ENCODE measurements at regions not wholly inside any gene's neighbourhood (a gene's known extent, or its start where the extent isn't known, plus 50 kb on each side); places are given as distances from the start of the nearest gene placed in this dataset.
"Not testable (repeated sequence)": the region's sequence is repeated elsewhere in the genome, so short reads cannot be mapped to it uniquely, and the experiment has no call there.

- no peak for DNase-seq
These were observed 390.0 kb upstream of the CNTN5 start for GRCh38 chr11:98630736-98631135.

GRCh38 chr11:98657711-98658110, 363.0 kb upstream of the CNTN5 start:
- no peak for DNase-seq

GRCh38 chr11:98659431-98659830, 361.3 kb upstream of the CNTN5 start:
- no peak for DNase-seq

- DNase-seq = no peak
These were observed 346.4 kb upstream of the CNTN5 start for GRCh38 chr11:98674390-98674789.

- no peak for DNase-seq
These were observed 341.1 kb upstream of the CNTN5 start for GRCh38 chr11:98679673-98680072.

GRCh38 chr11:98701541-98701940, 319.2 kb upstream of the CNTN5 start:
- DNase-seq = no peak

- DNase-seq = no peak
These were observed 316.8 kb upstream of the CNTN5 start for GRCh38 chr11:98703779-98704556.

- DNase-seq = no peak
These were observed 310.7 kb upstream of the CNTN5 start for GRCh38 chr11:98710026-98710425.

- no peak for DNase-seq
These were observed 309.8 kb upstream of the CNTN5 start for GRCh38 chr11:98710986-98711385.

GRCh38 chr11:98720951-98721350, 299.8 kb upstream of the CNTN5 start:
- no peak for DNase-seq

GRCh38 chr11:98725471-98725870, 295.3 kb upstream of the CNTN5 start:
- DNase-seq = no peak

- DNase-seq = no peak
These were observed 292.3 kb upstream of the CNTN5 start for GRCh38 chr11:98728421-98728820.

- DNase-seq = no peak
These were observed 291.6 kb upstream of the CNTN5 start for GRCh38 chr11:98729118-98729517.

- DNase-seq = no peak
These were observed 287.8 kb upstream of the CNTN5 start for GRCh38 chr11:98732947-98733346.

- not testable (repeated sequence) for DNase-seq
These were observed 287.4 kb upstream of the CNTN5 start for GRCh38 chr11:98733378-98733777.

- DNase-seq = no peak
These were observed 286.1 kb upstream of the CNTN5 start for GRCh38 chr11:98734686-98735085.

GRCh38 chr11:98736833-98737232, 283.9 kb upstream of the CNTN5 start:
- no peak for DNase-seq

- DNase-seq = no peak
These were observed 280.4 kb upstream of the CNTN5 start for GRCh38 chr11:98740321-98740720.

GRCh38 chr11:98763446-98763845, 257.3 kb upstream of the CNTN5 start:
- DNase-seq = not testable (repeated sequence)

- no peak for DNase-seq
These were observed 253.8 kb upstream of the CNTN5 start for GRCh38 chr11:98766903-98767302.

GRCh38 chr11:98770046-98770445, 250.7 kb upstream of the CNTN5 start:
- DNase-seq = not testable (repeated sequence)

GRCh38 chr11:98771791-98772190, 249.0 kb upstream of the CNTN5 start:
- DNase-seq = no peak

GRCh38 chr11:98772893-98773292, 247.9 kb upstream of the CNTN5 start:
- no peak for DNase-seq

- DNase-seq = no peak
These were observed 227.5 kb upstream of the CNTN5 start for GRCh38 chr11:98793276-98793675.

- no peak for DNase-seq
These were observed 222.4 kb upstream of the CNTN5 start for GRCh38 chr11:98798333-98798732.

Measured in CD4-positive, alpha-beta T cell treated with Interleukin-21 for 1 hour (primary cell).